HUES64 (cell line): ENCODE measurements at regions not wholly inside any gene's neighbourhood (a gene's known extent, or its start where the extent isn't known, plus 50 kb on each side); places are given as distances from the start of the nearest gene placed in this dataset.

Source experiments
- H3K27ac ChIP-seq: 2 replicates; pipeline ENCODE4 v1.7.0; 2013; ENCODE audit warnings: low read depth, low read length, inconsistent platforms
- H3K27me3 ChIP-seq: 2 replicates; pipeline ENCODE4 v1.6.1; 2013; ENCODE audit warnings: mild to moderate bottlenecking, low read length; ENCODE audit not compliant: insufficient read depth
- H3K36me3 ChIP-seq: 2 replicates; pipeline ENCODE4 v1.6.1; 2013; ENCODE audit warnings: mild to moderate bottlenecking, low read length; ENCODE audit not compliant: insufficient read depth
- H3K4me1 ChIP-seq: 2 replicates; pipeline ENCODE4 v1.6.1; 2013; ENCODE audit warnings: mild to moderate bottlenecking, low read length, moderate library complexity; ENCODE audit not compliant: insufficient read depth
- H3K4me3 ChIP-seq: 2 replicates; pipeline ENCODE4 v1.5.1; 2013; ENCODE audit warnings: mild to moderate bottlenecking, low read length, moderate library complexity
- H3K9ac ChIP-seq: 2 replicates; pipeline ENCODE4 v1.6.1; 2013; ENCODE audit warnings: mild to moderate bottlenecking, low read depth, low read length
- H3K9me3 ChIP-seq: 2 replicates; pipeline ENCODE4 v1.6.1; 2013; ENCODE audit warnings: low read depth, low read length; ENCODE audit not compliant: insufficient read depth
- WGBS: fragments of 150-250, 120-280 bp; methylation state at CpG from one replicate; pipeline ENCODE4 v1.1.7; 2013; ENCODE audit warnings: missing lambda C conversion rate; 5-methylcytosine and 5-hydroxymethylcytosine counted together

GRCh38 chr22:22800716-22801115 lies 86.9 kb upstream of the IGLL5 start:
- Histone ChIP-seq H3K27me3 (peaks cover 52% of the 10 kb centered on the region), H3K27ac (no peak overlapping the region), H3K9me3 (no peaks in the 10 kb centered on the region), H3K4me3 (no peak overlapping the region), H3K36me3 (no peaks in the 10 kb centered on the region), H3K9ac (no peak overlapping the region), H3K4me1 (no peaks in the 10 kb centered on the region)
- 89% methylated on average over 3 of the region's 3 CpGs for WGBS

- Histone ChIP-seq H3K9ac (no peak overlapping the region), H3K27me3 (peaks cover 57% of the 10 kb centered on the region), H3K36me3 (no peaks in the 10 kb centered on the region), H3K27ac (no peak overlapping the region), H3K4me1 (no peaks in the 10 kb centered on the region), H3K4me3 (no peak overlapping the region), H3K9me3 (no peaks in the 10 kb centered on the region)
- WGBS = 78% methylated on average over 5 of the region's 5 CpGs
Observed at GRCh38 chr22:22802339-22802970, 85.2 kb upstream of the IGLL5 start.

- Histone ChIP-seq H3K27ac (no peak overlapping the region), H3K9ac (no peak overlapping the region), H3K4me1 (no peaks in the 10 kb centered on the region), H3K4me3 (no peak overlapping the region), H3K27me3 (peaks cover 60% of the 10 kb centered on the region), H3K9me3 (no peaks in the 10 kb centered on the region), H3K36me3 (no peaks in the 10 kb centered on the region)
- 92% methylated on average over 3 of the region's 3 CpGs for WGBS
Observed at GRCh38 chr22:22803285-22803853, 84.2 kb upstream of the IGLL5 start.

- Histone ChIP-seq H3K27ac (no peak overlapping the region), H3K9ac (no peak overlapping the region), H3K27me3 (peaks cover 61% of the 10 kb centered on the region), H3K9me3 (no peaks in the 10 kb centered on the region), H3K4me3 (no peak overlapping the region), H3K36me3 (no peaks in the 10 kb centered on the region), H3K4me1 (no peaks in the 10 kb centered on the region)
- WGBS = 78% methylated on average over 5 of the region's 5 CpGs
Observed at GRCh38 chr22:22810018-22810427, 77.6 kb upstream of the IGLL5 start.

- Histone ChIP-seq H3K9ac (no peak overlapping the region), H3K27me3 (peaks cover 59% of the 10 kb centered on the region), H3K36me3 (no peaks in the 10 kb centered on the region), H3K9me3 (no peaks in the 10 kb centered on the region), H3K4me3 (no peak overlapping the region), H3K27ac (no peak overlapping the region), H3K4me1 (no peaks in the 10 kb centered on the region)
- WGBS = 70% methylated on average over 8 of the region's 8 CpGs
Observed at GRCh38 chr22:22810471-22810870, 77.1 kb upstream of the IGLL5 start.

GRCh38 chr22:22811016-22812009 lies 76.3 kb upstream of the IGLL5 start:
- WGBS = 84% methylated on average over 8 of the region's 8 CpGs
- Histone ChIP-seq H3K4me3 (no peak overlapping the region), H3K9me3 (no peaks in the 10 kb centered on the region), H3K27me3 (peaks cover 55% of the 10 kb centered on the region), H3K27ac (no peak overlapping the region), H3K4me1 (no peaks in the 10 kb centered on the region), H3K9ac (no peak overlapping the region), H3K36me3 (no peaks in the 10 kb centered on the region)

GRCh38 chr22:22812031-22812905 lies 75.3 kb upstream of the IGLL5 start:
- H3K9ac ChIP-seq = no peak overlapping the region
- H3K36me3 ChIP-seq = no peaks in the 10 kb centered on the region
- H3K4me3 ChIP-seq = no peak overlapping the region
- H3K27me3 ChIP-seq = peaks cover 50% of the 10 kb centered on the region
- no peak overlapping the region for H3K27ac ChIP-seq
- H3K4me1 ChIP-seq = no peaks in the 10 kb centered on the region
- H3K9me3 ChIP-seq = no peaks in the 10 kb centered on the region
- 87% methylated on average over 10 of the region's 10 CpGs for WGBS

GRCh38 chr22:22813126-22814075 lies 74.2 kb upstream of the IGLL5 start:
- Histone ChIP-seq H3K27me3 (peaks cover 43% of the 10 kb centered on the region), H3K27ac (no peak overlapping the region), H3K9ac (no peak overlapping the region), H3K4me1 (no peaks in the 10 kb centered on the region), H3K9me3 (no peaks in the 10 kb centered on the region), H3K4me3 (no peak overlapping the region), H3K36me3 (no peaks in the 10 kb centered on the region)
- WGBS = 89% methylated on average over 3 of the region's 3 CpGs

GRCh38 chr22:22814666-22815396 lies 72.8 kb upstream of the IGLL5 start:
- no peaks in the 10 kb centered on the region for H3K4me1 ChIP-seq
- no peaks in the 10 kb centered on the region for H3K9me3 ChIP-seq
- no peak overlapping the region for H3K4me3 ChIP-seq
- H3K9ac ChIP-seq = no peak overlapping the region
- no peak overlapping the region for H3K27ac ChIP-seq
- H3K27me3 ChIP-seq = peaks cover 29% of the 10 kb centered on the region
- WGBS = 93% methylated on average over 14 of the region's 14 CpGs
- no peaks in the 10 kb centered on the region for H3K36me3 ChIP-seq
